Endothelial cell of hepatic sinusoid (primary cell): ENCODE measurements at regions not wholly inside any gene's neighbourhood (a gene's known extent, or its start where the extent isn't known, plus 50 kb on each side); places are given as distances from the start of the nearest gene placed in this dataset.
"Not testable (repeated sequence)": the region's sequence is repeated elsewhere in the genome, so short reads cannot be mapped to it uniquely, and the experiment has no call there.

Experiments used
- in situ Hi-C: cut with HindIII; loops from 2 replicates; pipeline ENCODE4 v1.10.0; 2017; ENCODE audit warnings: low sequenced_read_pairs

GRCh38 chr3:181610083-181610972 is 101.4 kb upstream of the SOX2 start:
- in situ Hi-C loops = no loop called here

DNA sequence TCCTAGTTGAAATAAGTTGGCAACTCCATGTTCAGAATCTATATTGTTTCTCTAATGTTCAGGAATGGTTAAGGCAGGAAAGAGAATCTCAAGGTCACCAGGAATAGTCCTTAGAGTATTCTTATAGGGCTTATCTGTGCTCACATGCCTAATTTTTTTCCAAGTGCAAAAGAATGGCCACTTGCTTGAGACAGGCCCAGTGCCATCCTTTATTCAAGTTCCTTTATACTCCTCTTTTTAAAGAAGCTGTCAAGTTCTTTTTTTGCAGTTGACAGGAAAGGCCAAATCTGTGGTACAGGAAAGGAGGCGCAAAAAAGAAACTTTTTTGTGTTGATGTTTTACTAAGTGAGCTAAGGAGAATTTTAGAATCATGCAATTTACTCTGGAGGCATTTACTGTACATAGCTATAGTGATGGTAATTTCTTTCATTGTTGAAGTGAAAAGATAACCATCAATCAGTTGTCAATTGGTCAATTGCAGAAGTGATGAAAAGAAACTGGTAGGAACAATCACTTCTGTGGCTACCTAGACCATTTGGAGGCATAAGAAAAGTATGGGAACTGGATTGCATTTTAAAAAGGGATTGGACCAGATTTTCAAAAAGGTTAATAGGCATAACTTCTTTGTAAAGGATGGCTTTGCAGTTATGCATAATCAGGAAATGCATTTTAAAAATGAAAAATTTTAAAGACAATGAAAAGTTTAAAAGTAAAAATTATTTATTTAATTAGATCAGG is 102.5 kb upstream of the SOX2 start:
- in situ Hi-C loops = no loop called here

DNA sequence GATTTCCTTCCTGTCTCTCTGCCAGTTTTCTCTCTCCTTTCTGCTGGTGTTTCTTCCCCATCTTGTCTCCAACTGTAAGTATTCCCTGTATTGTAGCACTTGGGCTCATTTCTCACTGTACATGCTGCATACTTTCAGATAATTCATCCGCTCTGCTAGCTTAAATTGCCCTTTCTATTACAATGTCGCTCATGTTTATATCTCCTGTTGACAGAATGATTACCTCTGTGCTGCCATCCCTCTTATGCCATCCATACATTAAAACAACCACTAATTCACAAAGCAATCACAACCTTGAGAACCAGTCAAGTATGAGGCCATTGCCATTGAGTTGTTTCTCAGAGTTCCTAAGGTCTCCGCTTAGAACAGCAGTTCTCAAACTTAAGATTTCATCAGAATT is 107.5 kb upstream of the SOX2 start:
- in situ Hi-C loops = loop anchor here (5.0 kb wide), 1 partner anchor 67 kb away; no protein-coding TSS in a partner anchor

DNA sequence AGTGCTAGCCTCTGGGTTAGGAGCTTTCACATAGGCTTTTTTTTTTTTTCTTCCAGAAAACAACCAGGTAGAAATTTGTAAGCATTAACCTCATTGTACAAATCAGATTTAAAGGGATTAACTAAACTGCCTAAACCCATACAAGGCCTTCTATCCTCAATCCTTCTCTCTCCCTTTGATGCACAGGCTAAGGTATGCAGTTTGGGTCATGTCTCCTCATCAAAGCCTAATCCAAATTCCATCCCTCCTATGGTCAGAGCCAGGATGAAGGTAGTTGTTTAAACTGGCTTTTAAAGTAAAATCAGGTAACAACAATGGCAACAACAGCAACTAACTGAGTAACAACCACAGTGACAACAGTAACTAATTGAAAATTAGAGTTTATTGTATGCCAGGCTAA is 115.6 kb upstream of the SOX2 start:
- in situ Hi-C loops = no loop called here

GRCh38 chr3:181590939-181591338 is 120.8 kb upstream of the SOX2 start:
- in situ Hi-C loops = not testable (repeated sequence)

DNA sequence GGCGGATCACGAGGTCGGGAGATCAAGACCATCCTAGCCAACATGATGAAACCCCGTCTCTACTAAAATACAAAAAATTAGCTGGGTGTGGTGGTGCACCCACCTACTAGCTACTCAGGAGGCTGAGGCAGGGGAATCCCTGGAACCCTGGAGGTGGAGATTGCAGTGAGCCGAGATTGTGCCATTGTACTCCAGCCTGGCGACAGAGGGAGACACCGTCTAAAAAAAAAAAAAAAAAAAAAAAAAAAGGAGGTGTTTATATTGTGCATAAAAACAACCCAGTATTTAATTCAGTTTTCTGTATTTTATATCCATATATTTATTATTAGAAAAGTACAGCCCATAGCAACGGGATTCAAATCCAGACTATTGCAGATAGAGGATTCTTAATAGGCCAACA is 129.1 kb upstream of the SOX2 start:
- in situ Hi-C loops = no loop called here

DNA sequence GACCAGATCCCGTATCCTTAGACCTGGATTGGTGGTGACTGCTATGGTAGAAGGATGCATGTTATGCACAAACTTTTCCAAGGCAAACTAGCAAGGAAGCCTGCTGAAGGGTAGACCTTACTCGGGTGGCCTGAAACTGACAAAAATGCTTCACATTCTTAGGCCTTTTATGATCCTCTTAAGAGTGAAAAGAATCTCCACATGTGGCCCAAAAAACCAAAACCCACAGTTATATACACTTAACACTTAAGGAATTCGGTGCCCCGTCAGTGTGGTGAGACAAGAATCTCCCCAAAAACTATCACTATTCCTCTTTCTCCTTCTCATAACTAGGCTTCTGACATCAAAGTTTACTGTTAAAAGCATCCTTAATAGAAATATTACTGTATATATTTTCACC is 130.1 kb upstream of the SOX2 start:
- in situ Hi-C loops = no loop called here

GRCh38 chr3:181578743-181579142 is 133.0 kb upstream of the SOX2 start:
- in situ Hi-C loops = no loop called here

DNA sequence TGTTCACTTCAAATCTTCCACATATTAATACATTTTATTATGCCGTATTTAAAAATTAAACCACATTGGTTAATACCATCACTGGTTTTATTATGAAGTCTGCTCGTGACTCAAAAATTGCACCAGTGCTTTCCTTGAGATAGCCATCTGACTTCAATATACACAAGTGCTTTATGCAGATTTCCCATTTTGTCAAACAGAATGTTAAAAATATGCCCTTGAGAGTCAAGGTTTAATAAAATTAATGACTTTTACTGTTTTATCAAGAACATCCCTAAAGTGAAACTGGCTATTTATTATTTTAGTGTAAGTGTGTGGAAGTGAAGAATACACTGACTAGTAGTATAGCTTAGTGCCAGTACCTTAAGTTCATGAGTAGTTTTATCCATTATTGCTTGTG is 139.3 kb upstream of the SOX2 start:
- in situ Hi-C loops = no loop called here

DNA sequence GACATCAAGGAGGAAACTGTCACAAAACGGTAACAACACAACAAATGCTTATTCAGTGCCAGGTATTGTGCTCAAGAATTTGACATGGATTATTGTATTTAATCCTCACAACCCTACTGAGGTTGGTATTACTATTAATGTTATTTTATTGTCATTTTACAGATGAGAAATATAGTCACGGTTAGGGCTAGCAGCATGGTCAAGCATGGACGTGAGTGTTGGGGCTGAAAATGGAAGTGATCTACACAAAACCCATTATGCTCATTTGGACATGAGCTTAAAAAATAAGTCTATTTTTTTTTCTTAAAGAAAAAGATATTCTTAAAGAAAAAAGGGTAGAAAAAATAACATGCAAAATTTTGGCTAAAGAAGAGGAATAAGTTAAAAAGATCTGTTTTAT is 141.3 kb upstream of the SOX2 start:
- in situ Hi-C loops = no loop called here

- in situ Hi-C loops = no loop called here
These were observed 142.3 kb upstream of the SOX2 start for GRCh38 chr3:181569356-181569940.

- in situ Hi-C loops = no loop called here
These were observed 143.0 kb upstream of the SOX2 start for GRCh38 chr3:181568693-181569092.

- in situ Hi-C loops = no loop called here
These were observed 143.5 kb upstream of the SOX2 start for GRCh38 chr3:181568248-181568647.

DNA sequence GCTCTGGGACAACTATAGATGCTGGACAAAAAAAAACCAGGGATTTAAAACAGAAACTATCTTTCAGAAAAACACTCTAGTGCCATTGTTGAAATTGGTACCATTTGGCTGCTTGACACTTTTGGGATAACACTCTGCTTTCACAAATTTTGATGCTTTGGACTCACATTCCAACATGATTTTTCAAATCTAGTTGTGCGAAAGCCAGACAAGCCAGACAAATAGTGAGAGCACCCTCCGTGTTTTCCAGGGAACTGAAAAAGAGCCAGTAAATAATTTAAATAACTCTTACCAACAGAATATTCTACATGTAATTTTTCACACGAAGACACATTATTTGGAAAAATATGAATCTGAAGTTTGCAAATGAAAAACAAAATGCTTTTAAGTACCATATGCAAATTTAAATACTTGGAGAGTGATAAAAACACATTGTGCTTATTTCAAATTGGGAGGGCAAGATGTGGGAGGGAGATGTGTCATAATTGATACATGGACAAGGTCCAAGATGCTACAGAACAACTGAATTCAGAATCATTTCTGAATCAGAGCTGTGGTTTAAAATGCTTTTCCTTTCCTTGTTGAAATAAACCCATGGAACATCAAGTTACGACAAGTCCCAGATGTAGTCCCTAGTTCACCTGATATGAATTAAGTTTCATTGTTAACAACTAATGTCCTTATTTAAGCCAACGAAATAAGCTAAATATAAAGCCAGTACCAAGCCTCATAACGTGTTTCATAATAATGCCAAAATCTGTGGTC is 144.2 kb upstream of the SOX2 start:
- in situ Hi-C loops = no loop called here

- in situ Hi-C loops = no loop called here
These were observed 146.3 kb upstream of the SOX2 start for GRCh38 chr3:181565416-181565815.

DNA sequence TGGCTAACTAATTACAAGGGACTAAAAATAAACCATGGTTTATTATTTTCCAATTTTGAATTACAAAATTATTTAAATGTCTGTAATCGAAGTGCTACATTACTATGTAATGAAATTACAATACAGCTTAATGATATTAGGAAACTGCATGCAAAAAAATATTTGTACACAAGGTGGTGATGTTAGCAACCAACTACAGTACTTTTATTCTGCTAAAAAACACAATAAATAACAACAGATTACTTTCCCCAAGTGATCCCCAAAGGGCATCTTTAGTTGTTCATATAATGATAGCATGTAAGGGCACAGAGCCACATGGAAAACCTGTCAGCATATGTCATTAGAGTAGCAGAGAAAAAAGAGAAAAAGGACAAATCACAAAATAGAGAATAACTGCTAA is 147.5 kb upstream of the SOX2 start:
- in situ Hi-C loops = no loop called here

GRCh38 chr3:181561139-181562031 is 150.3 kb upstream of the SOX2 start:
- in situ Hi-C loops = no loop called here

- in situ Hi-C loops = no loop called here
These were observed 152.9 kb upstream of the SOX2 start for GRCh38 chr3:181558870-181559269.

DNA sequence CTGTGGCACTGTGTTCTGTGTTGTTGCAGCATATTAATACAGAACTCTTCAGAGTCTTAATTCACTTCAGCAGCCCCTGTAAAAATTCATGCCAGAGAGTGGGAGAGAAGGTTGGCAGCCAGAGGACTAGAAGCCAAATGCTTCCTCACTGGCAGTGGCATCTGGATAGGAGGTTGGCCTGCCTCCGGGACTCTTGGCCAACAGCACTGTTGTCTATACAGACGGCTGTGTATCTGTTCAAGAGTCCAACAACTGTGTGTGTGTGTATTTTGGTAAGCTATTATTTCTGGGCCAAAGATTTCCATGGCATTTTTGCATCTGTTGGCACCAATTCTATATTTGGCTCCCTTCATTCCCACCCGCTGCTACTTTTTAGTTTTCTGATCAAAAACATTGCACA is 156.0 kb upstream of the SOX2 start:
- in situ Hi-C loops = no loop called here

DNA sequence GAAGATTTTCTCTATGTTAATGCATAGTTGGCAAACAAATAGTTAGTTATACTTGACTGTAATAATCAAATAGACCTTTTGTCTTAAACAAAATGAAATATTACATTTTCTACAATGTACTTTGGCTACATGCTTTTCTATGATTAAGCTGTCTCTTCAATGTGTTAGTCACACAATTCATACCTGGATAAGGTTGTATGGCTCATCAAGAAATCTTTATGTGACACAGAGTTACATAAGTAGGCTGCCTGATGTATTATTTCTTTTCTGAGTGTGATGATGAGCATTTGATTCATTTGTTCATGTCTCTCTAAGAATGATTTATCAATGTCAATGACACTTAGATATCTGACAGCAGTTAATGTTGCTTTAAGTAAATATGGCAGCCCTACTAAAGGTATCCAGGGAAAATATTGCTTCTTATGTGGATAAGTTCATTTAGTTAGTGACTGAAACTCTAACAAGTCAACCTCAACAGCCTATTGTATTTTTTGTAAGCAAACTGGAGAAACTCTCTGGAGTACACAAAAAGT is 157.4 kb upstream of the SOX2 start:
- in situ Hi-C loops = no loop called here
